ENCODE measurements at regions not wholly inside any gene's neighbourhood (a gene's known extent, or its start where the extent isn't known, plus 50 kb on each side); places are given as distances from the start of the nearest gene placed in this dataset.

DNA sequence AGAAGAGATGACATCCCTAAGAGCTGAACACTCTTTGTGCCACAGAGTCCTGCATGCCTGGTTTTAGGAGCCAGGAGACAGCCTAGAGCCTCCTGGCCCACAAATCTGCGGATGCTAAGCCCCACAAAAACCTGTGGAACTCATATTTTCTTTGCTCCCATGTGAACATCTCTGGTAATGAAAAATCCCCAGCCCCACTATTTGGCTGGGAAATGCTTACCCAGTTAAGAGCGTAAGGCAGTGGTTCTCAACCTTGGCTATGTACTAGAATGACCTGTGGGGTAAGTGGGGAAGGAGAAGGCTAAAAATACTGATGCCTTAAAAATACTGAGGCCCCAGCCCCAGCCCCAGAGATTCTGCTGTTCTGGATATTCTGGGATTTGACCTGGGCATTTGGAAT lies 208.1 kb downstream of the EN1 start:
- no peaks in the 10 kb centered on the region for H3K9me1 ChIP-seq (ENCODE audit: control insufficient read depth, insufficient read depth, low read length)
- ATAC-seq, result no peak
- no peaks in the 10 kb centered on the region for H3K4me1 ChIP-seq (replicated peaks in 1 of 2; ENCODE audit: control insufficient read depth in 2 of 2, insufficient read depth in 2 of 2, low read length in 2 of 2)

GRCh38 chr2:118638453-118638852 lies 209.0 kb downstream of the EN1 start:
- Histone ChIP-seq H2AFZ (ENCODE audit: low read depth, low read length) (no peak overlapping the region), H3K27ac (ENCODE audit: extremely low read depth, low read depth, low read length) (no peak overlapping the region), H3K4me3 (no peak overlapping the region), H3K9me3 (replicated peaks; ENCODE audit: control insufficient read depth, insufficient read depth, low read depth, low read length) (no peaks in the 10 kb centered on the region), H4K20me1 (replicated peaks; ENCODE audit: control insufficient read depth, insufficient read depth, low read length) (no peaks in the 10 kb centered on the region), H3K9ac (ENCODE audit: insufficient read depth in 1 of 2, low read depth in 2 of 2, low read length in 2 of 2) (no peak overlapping the region), H3K9me1 (ENCODE audit: control insufficient read depth, insufficient read depth, low read length) (no peaks in the 10 kb centered on the region), H3K79me2 (ENCODE audit: control insufficient read depth, insufficient read depth, low read length) (no peaks in the 10 kb centered on the region), H3K4me1 (replicated peaks in 1 of 2; ENCODE audit: control insufficient read depth in 2 of 2, insufficient read depth in 2 of 2, low read length in 2 of 2) (no peaks in the 10 kb centered on the region; a peak in 1 of 5 replicates), H3K27me3 (ENCODE audit: control insufficient read depth in 2 of 2, insufficient read depth in 2 of 2, low read length in 2 of 2) (peaks cover 0 to 20% of the 10 kb centered on the region in 2 experiments; a peak in 3 of 5 replicates), H3K36me3 (ENCODE audit: control insufficient read depth, insufficient read depth, low read length) (no peaks in the 10 kb centered on the region), H3K4me2 (ENCODE audit: insufficient read depth, low read length) (no peak overlapping the region)
- peak; percentile 58; the same call in 2 of the 3 replicates for ATAC-seq
- in situ Hi-C loops (cut with MboI) (no loop called here), intact Hi-C loops (cut with micrococcal nuclease) (no loop called here)
- CTCF ChIA-PET (ENCODE audit: low intra/inter-chr PET ratio), result no interaction called here
- no peak for FAIRE-seq
- peak in 2 of 4 experiments; percentile 12 to 15 for DNase-seq (ENCODE audit: extremely low read depth in 1 of 4, low spot score in 3 of 4)
- no TSS peak for BruUV-seq (replicated peaks)
- WGBS (ENCODE audit: insufficient coverage, low coverage, missing lambda C conversion rate), result 2% methylated on average over 5 of the region's 5 CpGs
- POLR2A ChIA-PET, result no interaction called here
- no peak for TF ChIP-seq RBM22 (IDR thresholded peaks at IDR 0.05; ENCODE audit: low read depth, low read length, poor library complexity, severe bottlenecking)
- no peak for TF ChIP-seq ARID2 (IDR thresholded peaks at IDR 0.05)
- TF ChIP-seq ZBTB8A (IDR thresholded peaks at IDR 0.05; ENCODE audit: partially characterized antibody), result no peak
- no peak for TF ChIP-seq MBD2 (IDR thresholded peaks at IDR 0.05; ENCODE audit: borderline replicate concordance, low read depth)
- TF ChIP-seq RFX5 (IDR thresholded peaks at IDR 0.05; ENCODE audit: low read depth, low read length), result no peak
- TF ChIP-seq SOX6 (IDR thresholded peaks at IDR 0.05), result no peak
- no peak for TF ChIP-seq RNF2 (IDR thresholded peaks at IDR 0.05)
- TF ChIP-seq, protein P1, sequence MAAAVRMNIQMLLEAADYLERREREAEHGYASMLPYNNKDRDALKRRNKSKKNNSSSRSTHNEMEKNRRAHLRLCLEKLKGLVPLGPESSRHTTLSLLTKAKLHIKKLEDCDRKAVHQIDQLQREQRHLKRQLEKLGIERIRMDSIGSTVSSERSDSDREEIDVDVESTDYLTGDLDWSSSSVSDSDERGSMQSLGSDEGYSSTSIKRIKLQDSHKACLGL (CRISPR knock-in tag; IDR thresholded peaks at IDR 0.05; ENCODE audit: borderline replicate concordance, poor library complexity, severe bottlenecking), result no peak
- TF ChIP-seq ZNF583 (CRISPR knock-in tag; IDR thresholded peaks at IDR 0.05), result no peak
- TF ChIP-seq E2F4 (CRISPR knock-in tag; IDR thresholded peaks at IDR 0.05; ENCODE audit: low read depth), result no peak
- TF ChIP-seq TEAD1 (CRISPR knock-in tag; IDR thresholded peaks at IDR 0.05), result no peak
- no peak for TF ChIP-seq MAFG (tag; conservative IDR thresholded peaks at IDR 0.05)
- TF ChIP-seq CHD2 (IDR thresholded peaks at IDR 0.05; ENCODE audit: low read depth, low read length), result no peak
- no peak for TF ChIP-seq ZBTB9 (CRISPR knock-in tag; IDR thresholded peaks at IDR 0.05)

More for the DNA sequence above, 208.1 kb downstream of the EN1 start:
- no peaks in the 10 kb centered on the region for H4K20me1 ChIP-seq (replicated peaks; ENCODE audit: control insufficient read depth, insufficient read depth, low read length)
- FAIRE-seq (no peak), DNase-seq (ENCODE audit: extremely low read depth in 1 of 4, low spot score in 3 of 4) (no peak)
- in situ Hi-C loops (cut with MboI) (no loop called here), intact Hi-C loops (cut with micrococcal nuclease) (no loop called here)
- H3K9me3 ChIP-seq (replicated peaks; ENCODE audit: control insufficient read depth, insufficient read depth, low read depth, low read length), result no peaks in the 10 kb centered on the region
- peaks cover 0 to 15% of the 10 kb centered on the region in 2 experiments; a peak in 2 of 5 replicates for H3K27me3 ChIP-seq (ENCODE audit: control insufficient read depth in 2 of 2, insufficient read depth in 2 of 2, low read length in 2 of 2)
- WGBS (ENCODE audit: insufficient coverage, low coverage, missing lambda C conversion rate), result 11% methylated on average over 2 of the region's 2 CpGs
- POLR2A ChIA-PET, result no interaction called here
- TF ChIP-seq DNMT1 (IDR thresholded peaks at IDR 0.05), result no peak
- TF ChIP-seq GATAD2A (IDR thresholded peaks at IDR 0.05), result no peak
- TF ChIP-seq ZNF324 (CRISPR knock-in tag; IDR thresholded peaks at IDR 0.05), result no peak
- TF ChIP-seq ZNF766 (CRISPR knock-in tag; conservative IDR thresholded peaks at IDR 0.05), result no peak
- no peak for TF ChIP-seq CXXC5 (CRISPR knock-in tag; IDR thresholded peaks at IDR 0.05)
- TF ChIP-seq ARNT (IDR thresholded peaks at IDR 0.05), result no peak
- CTCF ChIA-PET (ENCODE audit: low intra/inter-chr PET ratio), result no interaction called here
- no TSS peak for BruUV-seq (replicated peaks)
- no peak overlapping the region for H3K4me3 ChIP-seq
- no peak overlapping the region for H3K27ac ChIP-seq (ENCODE audit: extremely low read depth, low read depth, low read length)
- no peak overlapping the region for H2AFZ ChIP-seq (ENCODE audit: low read depth, low read length)
- H3K36me3 ChIP-seq (ENCODE audit: control insufficient read depth, insufficient read depth, low read length), result no peaks in the 10 kb centered on the region
- no peaks in the 10 kb centered on the region for H3K79me2 ChIP-seq (ENCODE audit: control insufficient read depth, insufficient read depth, low read length)
- no peak overlapping the region for H3K4me2 ChIP-seq (ENCODE audit: insufficient read depth, low read length)
- no peak overlapping the region for H3K9ac ChIP-seq (ENCODE audit: insufficient read depth in 1 of 2, low read depth in 2 of 2, low read length in 2 of 2)

Measured in K562 (cell line).